HepG2 (cell line): ENCODE measurements at regions not wholly inside any gene's neighbourhood (a gene's known extent, or its start where the extent isn't known, plus 50 kb on each side); places are given as distances from the start of the nearest gene placed in this dataset.

ENCODE experiments used
- ATAC-seq: fragments of 200-7000 bp; cut with Tn5 transposase; 3 replicates; pipeline ENCODE4 v1.9.1; 2020; ENCODE audit warnings: mild to moderate bottlenecking, moderate library complexity
- BruUV-seq: library from RNA; stranded (reverse); fragments of 400-500 nt; replicated peaks from 2 replicates; lab custom pipeline; 2021; lab: Mats Ljungman, UMichigan
- CTCF ChIA-PET: fragments of 300-600 bp; formaldehyde crosslinking; extraction: SDS; loops from one replicate; lab custom pipeline; 2021; ENCODE audit warnings: low total read pairs, inconsistent platforms, low intra/inter-chr PET ratio; lab: Yijun Ruan, JAX
- POLR2A ChIA-PET: fragments of 350-600 bp; sonication (Branson Sonifier 250); formaldehyde crosslinking; loops from one replicate; lab custom pipeline; 2020; ENCODE audit warnings: antibody characterized with exemption, inconsistent platforms; lab: Yijun Ruan, JAX
- DNase-seq: peaks from one replicate; pipeline ENCODE4 v3.0.0-alpha.2; 2015; ENCODE audit warnings: low spot score
- FAIRE-seq: peaks from 3 replicates; lab custom pipeline; 2011; peaks lifted over from hg19 to GRCh38; lab: Jason Lieb, UNC
- H2AFZ ChIP-seq: one replicate; pipeline ENCODE4 v1.6.1; 2011; ENCODE audit warnings: low read length, inconsistent platforms
- H3K27ac ChIP-seq: fragments of 300-600 bp; 3 replicates; pipeline ENCODE4 v1.8.0; 2011; ENCODE audit warnings: mixed run types, mild to moderate bottlenecking, mixed read lengths, low read length, inconsistent platforms; ENCODE audit not compliant: insufficient read depth; ENCODE audit errors: extremely low read length
- H3K27me3 ChIP-seq, 2 experiments: fragments of 200-600 bp in 1 of 2; 2 replicates in 1 of 2; 3 replicates in 1 of 2; pipeline versions ENCODE4 v1.6.0 to v1.8.0; 2011; ENCODE audit warnings: low read length in 2 of 2, mild to moderate bottlenecking in 2 of 2, moderate library complexity in 2 of 2, inconsistent platforms in 1 of 2; ENCODE audit not compliant: insufficient read depth in 2 of 2, control insufficient read depth in 1 of 2
- H3K36me3 ChIP-seq, 2 experiments: fragments of 200-600 bp in 1 of 2; replicated peaks in 1 of 2; 2 replicates in 1 of 2; 3 replicates in 1 of 2; pipeline versions ENCODE4 v1.5.1 to v1.8.0; 2011; ENCODE audit warnings: low read length in 2 of 2, inconsistent platforms in 1 of 2; ENCODE audit not compliant: insufficient read depth in 2 of 2, control insufficient read depth in 1 of 2
- H3K4me1 ChIP-seq: 2 replicates; pipeline ENCODE4 v1.5.1; 2012; ENCODE audit warnings: low read length, inconsistent platforms; ENCODE audit not compliant: insufficient read depth
- H3K4me2 ChIP-seq: 2 replicates; pipeline ENCODE4 v1.6.0; 2011; ENCODE audit warnings: low read depth, low read length, inconsistent platforms
- H3K4me3 ChIP-seq, 3 experiments: fragments of 200-600 bp in 1 of 3; sonication (generic), shearing (Covaris generic) in 1 of 3; replicated peaks in 1 of 3; 2 replicates each; pipeline ENCODE4 v1.5.1; 2011 to 2016; ENCODE audit warnings: low read length in 3 of 3, inconsistent platforms in 2 of 3, low read depth in 2 of 3, mild to moderate bottlenecking in 2 of 3, control low read depth in 1 of 3, mixed read lengths in 1 of 3; ENCODE audit not compliant: insufficient read depth in 1 of 3
- H3K79me2 ChIP-seq: one replicate; pipeline ENCODE4 v1.6.1; 2011; ENCODE audit warnings: low read length, inconsistent platforms; ENCODE audit not compliant: insufficient read depth
- H3K9ac ChIP-seq: 2 replicates; pipeline ENCODE4 v1.6.0; 2011; ENCODE audit warnings: mild to moderate bottlenecking, low read depth, low read length, inconsistent platforms; ENCODE audit not compliant: insufficient read depth
- H3K9me3 ChIP-seq: 2 replicates; pipeline ENCODE4 v1.5.1; 2012; ENCODE audit warnings: mild to moderate bottlenecking, low read length
- H4K20me1 ChIP-seq: 2 replicates; pipeline ENCODE4 v1.6.0; 2011; ENCODE audit warnings: inconsistent platforms, mild to moderate bottlenecking, low read length, moderate library complexity; ENCODE audit not compliant: insufficient read depth
- KIAA2018 ChIP-seq: sonication (generic); formaldehyde crosslinking; IDR thresholded peaks from 2 replicates; pipeline ENCODE4 v1.5.0; 2020; ENCODE audit warnings: mild to moderate bottlenecking, missing genetic modification reagents, borderline replicate concordance
- MATR3 ChIP-seq: sonication (generic); formaldehyde crosslinking; IDR thresholded peaks from 2 replicates; pipeline ENCODE4 v1.4.0; 2020; ENCODE audit warnings: missing genetic modification reagents
- MAZ ChIP-seq, 2 experiments: sonication (generic) in 1 of 2; formaldehyde crosslinking in 1 of 2; IDR thresholded peaks; 2 replicates each; pipeline versions ENCODE4 v1.5.0 to v1.6.1; 2012 to 2020; ENCODE audit warnings: low read depth in 2 of 2, mild to moderate bottlenecking in 2 of 2, borderline replicate concordance in 1 of 2, improper control_type of control experiment in 1 of 2, low read length in 1 of 2, missing genetic modification reagents in 1 of 2, moderate library complexity in 1 of 2
- MXD3 ChIP-seq: IDR thresholded peaks from 2 replicates; pipeline ENCODE4 v1.6.1; 2016; ENCODE audit warnings: mild to moderate bottlenecking, missing biosample characterization, missing genetic modification reagents
- NR2C2 ChIP-seq: sonication (generic); formaldehyde crosslinking; IDR thresholded peaks from 2 replicates; pipeline ENCODE4 v1.4.0; 2020; ENCODE audit warnings: missing genetic modification reagents, mild to moderate bottlenecking, moderate library complexity, borderline replicate concordance
- PAWR ChIP-seq: sonication (generic); formaldehyde crosslinking; IDR thresholded peaks from 2 replicates; pipeline ENCODE4 v1.4.0; 2020; ENCODE audit warnings: missing genetic modification reagents, mild to moderate bottlenecking, borderline replicate concordance
- RARG ChIP-seq: sonication (generic); formaldehyde crosslinking; IDR thresholded peaks from 2 replicates; pipeline ENCODE4 v1.4.0; 2020; ENCODE audit warnings: low read depth, mild to moderate bottlenecking, missing genetic modification reagents
- RORA ChIP-seq: sonication (generic); formaldehyde crosslinking; IDR thresholded peaks from 2 replicates; pipeline ENCODE4 v1.5.0; 2020; ENCODE audit warnings: mild to moderate bottlenecking, missing genetic modification reagents, moderate library complexity
- SMC3 ChIP-seq: IDR thresholded peaks from 2 replicates; pipeline ENCODE4 v1.6.1; 2011; ENCODE audit warnings: low read length, improper control_type of control experiment
- ZNF276 ChIP-seq: sonication (generic); formaldehyde crosslinking; IDR thresholded peaks from 2 replicates; pipeline ENCODE4 v1.4.0; 2020; ENCODE audit warnings: mild to moderate bottlenecking, low read depth, missing genetic modification reagents
- ZNF747 ChIP-seq: sonication (generic); formaldehyde crosslinking; IDR thresholded peaks from 2 replicates; pipeline ENCODE4 v1.8.1; 2023; ENCODE audit warnings: missing genetic modification reagents, mild to moderate bottlenecking, borderline replicate concordance
- ZNF772 ChIP-seq: sonication (generic); formaldehyde crosslinking; IDR thresholded peaks from 2 replicates; pipeline ENCODE4 v1.5.0; 2020; ENCODE audit warnings: mild to moderate bottlenecking, missing genetic modification reagents
- WGBS: methylation state at CpG from one replicate; pipeline ENCODE4 v1.1.6; 2017; ENCODE audit warnings: low lambda C conversion rate; 5-methylcytosine and 5-hydroxymethylcytosine counted together
- in situ Hi-C: cut with HindIII; loops from 2 replicates; pipeline ENCODE4 v1.10.0; 2017; ENCODE audit warnings: low pct_unique_long_range_greater_than_20kb; ENCODE audit not compliant: extremely low pct_ligation_motif_present
- intact Hi-C: fragments of 100-400 bp; cut with micrococcal nuclease; formaldehyde crosslinking; loops from one replicate; pipeline ENCODE4 v1.10.0; 2022; ENCODE audit not compliant: unreplicated experiment

DNA sequence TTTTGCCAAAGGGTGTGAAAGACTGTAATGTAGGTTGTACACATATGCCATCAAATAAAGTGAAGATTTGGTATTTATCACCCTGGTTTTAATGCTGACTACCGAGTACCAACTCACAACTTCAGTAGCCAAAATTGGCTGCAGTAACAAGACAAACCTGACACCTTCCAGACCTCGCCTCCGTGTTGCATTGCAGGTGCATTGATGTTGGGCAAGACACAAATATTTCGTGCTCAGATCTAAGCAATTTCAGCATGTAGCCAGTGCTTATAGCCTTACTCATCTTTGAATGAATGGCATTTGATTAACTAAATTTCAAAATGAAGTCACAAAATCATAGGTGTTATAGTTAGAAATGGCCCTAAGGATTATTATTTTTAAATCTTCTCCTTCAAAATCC lies 400.2 kb downstream of the SOX2 start (continued):
- no peak for TF ChIP-seq SMC3

DNA sequence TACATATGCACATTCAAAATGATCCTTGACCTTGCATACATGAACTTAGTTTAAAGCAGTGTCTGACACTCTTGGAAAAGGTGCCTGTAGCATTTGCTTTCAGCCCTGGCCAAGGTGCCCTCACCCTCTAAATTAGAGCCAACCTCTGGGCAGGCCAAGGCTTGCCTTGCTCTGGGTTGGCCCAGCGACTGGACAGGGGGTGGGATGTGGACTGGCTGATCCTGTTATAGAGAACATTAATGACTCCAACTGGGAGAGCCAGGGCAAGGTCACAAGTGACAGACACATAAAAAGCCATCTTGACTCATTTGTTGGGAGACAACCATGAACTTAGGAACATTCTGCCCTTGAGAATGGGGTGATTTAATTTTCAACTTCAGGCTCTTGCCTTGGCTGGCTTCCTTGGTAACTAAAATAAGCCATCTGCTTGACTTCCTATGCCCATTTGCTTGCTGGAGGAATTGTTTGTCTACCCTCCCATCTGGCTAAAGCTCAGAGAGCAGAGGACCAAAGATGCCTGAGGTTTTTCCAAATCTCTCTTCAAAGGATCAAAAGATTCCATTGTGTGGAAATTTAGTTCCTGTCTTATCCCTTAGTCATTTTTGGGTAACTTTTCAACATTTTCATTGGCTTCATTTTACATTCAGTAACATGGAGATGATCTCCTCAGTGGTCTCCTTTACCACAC lies 403.7 kb downstream of the SOX2 start:
- intact Hi-C loops (no loop called here), in situ Hi-C loops (no loop called here)
- Histone ChIP-seq H3K36me3 (no peaks in the 10 kb centered on the region), H2AFZ (no peak overlapping the region), H3K27me3 (no peaks in the 10 kb centered on the region; a peak in 1 of 5 replicates), H3K9me3 (no peaks in the 10 kb centered on the region), H4K20me1 (no peaks in the 10 kb centered on the region), H3K4me2 (no peak overlapping the region), H3K79me2 (no peaks in the 10 kb centered on the region), H3K27ac (no peak overlapping the region), H3K4me3 (no peak overlapping the region), H3K4me1 (no peaks in the 10 kb centered on the region), H3K9ac (no peak overlapping the region)
- no CpG with 5 or more reads among the region's 1 CpG for WGBS
- POLR2A ChIA-PET: no interaction called here
- no peak for DNase-seq
- ATAC-seq: no peak
- CTCF ChIA-PET: no interaction called here
- no TSS peak for BruUV-seq
- FAIRE-seq: no peak
- TF ChIP-seq ZNF276 (no peak), KIAA2018 (CRISPR knock-in tag) (no peak), ZNF772 (no peak), PAWR (CRISPR knock-in tag) (no peak), RARG (CRISPR knock-in tag) (no peak), MAZ (IDR thresholded peaks at IDR 0.05; ENCODE audit: borderline replicate concordance, low read depth, low read length) (no peak), MAZ (CRISPR knock-in tag; IDR thresholded peaks at IDR 0.05; ENCODE audit: low read depth) (no peak), MATR3 (CRISPR knock-in tag) (no peak), ZNF747 (CRISPR knock-in tag) (no peak), RORA (CRISPR knock-in tag) (no peak), NR2C2 (CRISPR knock-in tag) (no peak), MXD3 (CRISPR knock-in tag) (no peak)
